WI38 (cell line): ENCODE measurements at regions not wholly inside any gene's neighbourhood (a gene's known extent, or its start where the extent isn't known, plus 50 kb on each side); places are given as distances from the start of the nearest gene placed in this dataset.

ENCODE experiments used
- H3K4me3 ChIP-seq: 2 replicates; pipeline ENCODE4 v1.5.1; 2011; ENCODE audit warnings: low read depth, mild to moderate bottlenecking, control low read depth, low read length
- CTCF ChIP-seq: IDR thresholded peaks from 2 replicates; pipeline ENCODE4 v1.5.1; 2012; ENCODE audit warnings: low read depth, mild to moderate bottlenecking, control low read depth, low read length

GRCh38 chr11:27886857-27887256 is 186.6 kb upstream of the BDNF start:
- TF ChIP-seq CTCF = no peak

GRCh38 chr11:27882066-27882697 is 181.9 kb upstream of the BDNF start:
- TF ChIP-seq CTCF = no peak
- H3K4me3 ChIP-seq = 0 out of 2 replicates have a peak overlapping the region, but pooled peaks have one; percentile 17

More at GRCh38 chr11:27886857-27887256, 186.6 kb upstream of the BDNF start:
- no peak overlapping the region for H3K4me3 ChIP-seq

- H3K4me3 ChIP-seq = no peak overlapping the region
These were observed 175.8 kb upstream of the BDNF start for GRCh38 chr11:27875831-27876775.

GRCh38 chr11:27874998-27875830 is 175.0 kb upstream of the BDNF start:
- no peak for TF ChIP-seq CTCF
- no peak overlapping the region for H3K4me3 ChIP-seq

More at GRCh38 chr11:27875831-27876775, 175.8 kb upstream of the BDNF start:
- no peak for TF ChIP-seq CTCF

- no peak overlapping the region for H3K4me3 ChIP-seq
- TF ChIP-seq CTCF = no peak
These were observed 173.4 kb upstream of the BDNF start for GRCh38 chr11:27873664-27874063.

- no peak for TF ChIP-seq CTCF
- H3K4me3 ChIP-seq = no peak overlapping the region
These were observed 170.8 kb upstream of the BDNF start for GRCh38 chr11:27871056-27871455.
